Endothelial cell of umbilical vein (primary cell): ENCODE measurements at regions not wholly inside any gene's neighbourhood (a gene's known extent, or its start where the extent isn't known, plus 50 kb on each side); places are given as distances from the start of the nearest gene placed in this dataset.

Experiments used
- POLR2A ChIP-seq: IDR thresholded peaks from 2 replicates; pipeline ENCODE4 v1.6.1; 2012; ENCODE audit warnings: low read depth, mild to moderate bottlenecking, control low read depth, low read length
- POLR2AphosphoS5 ChIP-seq: IDR thresholded peaks from 2 replicates; pipeline ENCODE4 v1.6.1; 2012; ENCODE audit warnings: low read depth, mild to moderate bottlenecking, control low read depth, low read length, moderate library complexity; ENCODE audit not compliant: insufficient read depth
- TF ChIP-seq, protein P1 (sequence below), 2 donors: IDR thresholded peaks; 1 replicate in 1 of 2; 2 replicates in 1 of 2; pipeline ENCODE4 v1.5.1; 2011; ENCODE audit warnings: low read length in 2 of 2, mild to moderate bottlenecking in 2 of 2, moderate library complexity in 2 of 2, control low read depth in 1 of 2, inconsistent platforms in 1 of 2, low read depth in 1 of 2; ENCODE audit not compliant: insufficient read depth in 1 of 2; ENCODE audit errors: extremely low read depth in 1 of 2

DNA sequence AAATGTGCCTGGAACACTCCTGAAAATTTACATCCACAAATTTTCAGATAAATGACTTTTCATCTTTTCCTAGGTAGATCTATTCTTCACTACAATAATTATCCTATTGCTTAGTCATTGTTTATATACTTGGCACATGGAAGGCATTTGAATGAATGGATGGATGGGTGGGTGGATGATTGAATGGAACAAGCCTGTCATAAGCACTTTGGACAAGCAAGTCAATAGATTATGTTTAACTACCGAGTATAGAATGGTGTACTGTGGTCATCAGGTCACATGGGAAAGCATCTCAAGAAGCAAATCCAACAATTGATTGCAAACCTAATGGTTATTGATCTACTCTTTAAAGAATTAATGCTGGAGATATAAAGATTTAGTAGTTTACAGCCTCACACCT is 114.4 kb upstream of the DMRTA1 start:
- no peak for TF ChIP-seq POLR2AphosphoS5
- TF ChIP-seq, protein P1, sequence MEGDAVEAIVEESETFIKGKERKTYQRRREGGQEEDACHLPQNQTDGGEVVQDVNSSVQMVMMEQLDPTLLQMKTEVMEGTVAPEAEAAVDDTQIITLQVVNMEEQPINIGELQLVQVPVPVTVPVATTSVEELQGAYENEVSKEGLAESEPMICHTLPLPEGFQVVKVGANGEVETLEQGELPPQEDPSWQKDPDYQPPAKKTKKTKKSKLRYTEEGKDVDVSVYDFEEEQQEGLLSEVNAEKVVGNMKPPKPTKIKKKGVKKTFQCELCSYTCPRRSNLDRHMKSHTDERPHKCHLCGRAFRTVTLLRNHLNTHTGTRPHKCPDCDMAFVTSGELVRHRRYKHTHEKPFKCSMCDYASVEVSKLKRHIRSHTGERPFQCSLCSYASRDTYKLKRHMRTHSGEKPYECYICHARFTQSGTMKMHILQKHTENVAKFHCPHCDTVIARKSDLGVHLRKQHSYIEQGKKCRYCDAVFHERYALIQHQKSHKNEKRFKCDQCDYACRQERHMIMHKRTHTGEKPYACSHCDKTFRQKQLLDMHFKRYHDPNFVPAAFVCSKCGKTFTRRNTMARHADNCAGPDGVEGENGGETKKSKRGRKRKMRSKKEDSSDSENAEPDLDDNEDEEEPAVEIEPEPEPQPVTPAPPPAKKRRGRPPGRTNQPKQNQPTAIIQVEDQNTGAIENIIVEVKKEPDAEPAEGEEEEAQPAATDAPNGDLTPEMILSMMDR (IDR thresholded peaks at IDR 0.05; ENCODE audit: extremely low read depth in 1 of 2, insufficient read depth in 1 of 2, low read depth in 1 of 2, low read length in 2 of 2): no peak
- no peak for TF ChIP-seq POLR2A
